ENCODE measurements at regions not wholly inside any gene's neighbourhood (a gene's known extent, or its start where the extent isn't known, plus 50 kb on each side); places are given as distances from the start of the nearest gene placed in this dataset.

DNA sequence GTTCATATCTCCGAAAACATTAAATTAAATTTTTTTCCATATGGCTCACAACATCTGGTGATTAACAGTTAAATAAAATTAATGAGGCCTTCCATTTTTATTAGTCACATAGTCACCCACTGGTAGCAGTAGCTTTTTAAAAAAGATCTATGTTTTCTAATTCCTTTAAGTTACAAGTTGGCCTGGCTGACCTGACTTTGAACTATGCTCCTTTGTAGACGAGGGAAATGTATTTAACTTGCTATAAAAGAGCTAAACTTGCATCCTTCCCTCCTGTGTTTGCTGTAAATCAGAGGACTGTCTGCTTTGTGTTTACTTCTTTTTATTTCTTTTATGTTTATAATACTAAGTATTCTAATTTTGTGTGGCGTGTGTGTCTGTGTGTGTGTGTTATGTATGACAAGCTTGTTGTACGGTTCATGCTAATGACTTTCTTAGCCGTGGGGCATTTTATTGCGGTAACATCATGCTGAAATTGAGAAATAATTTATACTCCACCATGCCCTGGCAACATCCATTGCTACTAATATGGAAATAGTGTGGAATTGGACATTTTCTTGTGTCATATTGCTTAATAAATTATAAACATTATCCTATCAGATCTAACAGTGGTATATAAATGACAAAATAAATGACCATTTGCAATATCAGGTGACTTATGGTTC, 241.7 kb downstream of the SNCA start:
- TF ChIP-seq EZH2phosphoT487 (IDR thresholded peaks at IDR 0.05; ENCODE audit: low read depth): no peak
- TF ChIP-seq, protein P1, sequence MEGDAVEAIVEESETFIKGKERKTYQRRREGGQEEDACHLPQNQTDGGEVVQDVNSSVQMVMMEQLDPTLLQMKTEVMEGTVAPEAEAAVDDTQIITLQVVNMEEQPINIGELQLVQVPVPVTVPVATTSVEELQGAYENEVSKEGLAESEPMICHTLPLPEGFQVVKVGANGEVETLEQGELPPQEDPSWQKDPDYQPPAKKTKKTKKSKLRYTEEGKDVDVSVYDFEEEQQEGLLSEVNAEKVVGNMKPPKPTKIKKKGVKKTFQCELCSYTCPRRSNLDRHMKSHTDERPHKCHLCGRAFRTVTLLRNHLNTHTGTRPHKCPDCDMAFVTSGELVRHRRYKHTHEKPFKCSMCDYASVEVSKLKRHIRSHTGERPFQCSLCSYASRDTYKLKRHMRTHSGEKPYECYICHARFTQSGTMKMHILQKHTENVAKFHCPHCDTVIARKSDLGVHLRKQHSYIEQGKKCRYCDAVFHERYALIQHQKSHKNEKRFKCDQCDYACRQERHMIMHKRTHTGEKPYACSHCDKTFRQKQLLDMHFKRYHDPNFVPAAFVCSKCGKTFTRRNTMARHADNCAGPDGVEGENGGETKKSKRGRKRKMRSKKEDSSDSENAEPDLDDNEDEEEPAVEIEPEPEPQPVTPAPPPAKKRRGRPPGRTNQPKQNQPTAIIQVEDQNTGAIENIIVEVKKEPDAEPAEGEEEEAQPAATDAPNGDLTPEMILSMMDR (IDR thresholded peaks at IDR 0.05; ENCODE audit: low read depth, low read length): no peak
